ENCODE measurements at regions not wholly inside any gene's neighbourhood (a gene's known extent, or its start where the extent isn't known, plus 50 kb on each side); places are given as distances from the start of the nearest gene placed in this dataset.

- no peaks in the 10 kb centered on the region; the same call in 1 of the 2 replicates for H3K27me3 ChIP-seq (replicated peaks; ENCODE audit: control insufficient read depth, insufficient read depth, low read length)
- H3K36me3 ChIP-seq (ENCODE audit: control insufficient read depth, insufficient read depth, low read length), result no peaks in the 10 kb centered on the region
- no peak overlapping the region for H3K4me3 ChIP-seq (replicated peaks; ENCODE audit: low read depth, low read length)
- TF ChIP-seq CTCF (IDR thresholded peaks at IDR 0.05; ENCODE audit: insufficient read depth, low read length, poor library complexity, severe bottlenecking), result peak; percentile 54
- no peak for DNase-seq (ENCODE audit: extremely low read depth, insufficient read length)
Observed at GRCh38 chr5:39570403-39571027, 145.7 kb upstream of the DAB2 start.

GRCh38 chr5:39569857-39570256 is 145.1 kb upstream of the DAB2 start:
- H3K27me3 ChIP-seq (replicated peaks; ENCODE audit: control insufficient read depth, insufficient read depth, low read length), result no peaks in the 10 kb centered on the region; the same call in 1 of the 2 replicates
- DNase-seq (ENCODE audit: extremely low read depth, insufficient read length), result no peak
- H3K36me3 ChIP-seq (ENCODE audit: control insufficient read depth, insufficient read depth, low read length), result no peaks in the 10 kb centered on the region
- no peak overlapping the region for H3K4me3 ChIP-seq (replicated peaks; ENCODE audit: low read depth, low read length)
- TF ChIP-seq CTCF (IDR thresholded peaks at IDR 0.05; ENCODE audit: insufficient read depth, low read length, poor library complexity, severe bottlenecking), result no peak

DNA sequence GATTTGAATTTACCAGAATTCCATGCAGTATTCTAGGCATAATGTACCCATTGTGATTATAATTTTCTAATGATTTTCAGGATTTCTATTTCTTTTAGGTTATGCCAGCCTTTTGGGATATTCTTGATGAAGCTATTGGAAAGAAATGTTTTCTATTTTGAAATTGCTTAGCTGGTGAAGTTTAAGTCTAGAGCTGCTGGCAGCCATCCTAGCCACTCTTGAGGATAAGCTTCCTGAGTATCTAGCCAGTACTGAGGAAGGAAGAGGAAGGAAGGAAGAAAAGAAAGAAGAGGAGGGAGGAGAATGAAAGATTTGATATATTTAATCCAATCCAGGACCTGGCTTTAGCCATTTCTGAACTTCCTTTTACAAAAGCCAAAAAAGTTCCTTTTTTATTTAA is 142.1 kb upstream of the DAB2 start:
- no peak for TF ChIP-seq CTCF (IDR thresholded peaks at IDR 0.05; ENCODE audit: insufficient read depth, low read length, poor library complexity, severe bottlenecking)
- Histone ChIP-seq H3K27me3 (replicated peaks; ENCODE audit: control insufficient read depth, insufficient read depth, low read length) (no peaks in the 10 kb centered on the region; the same call in 1 of the 2 replicates), H3K36me3 (ENCODE audit: control insufficient read depth, insufficient read depth, low read length) (no peaks in the 10 kb centered on the region), H3K4me3 (replicated peaks; ENCODE audit: low read depth, low read length) (no peak overlapping the region)
- no peak for DNase-seq (ENCODE audit: extremely low read depth, insufficient read length)

DNA sequence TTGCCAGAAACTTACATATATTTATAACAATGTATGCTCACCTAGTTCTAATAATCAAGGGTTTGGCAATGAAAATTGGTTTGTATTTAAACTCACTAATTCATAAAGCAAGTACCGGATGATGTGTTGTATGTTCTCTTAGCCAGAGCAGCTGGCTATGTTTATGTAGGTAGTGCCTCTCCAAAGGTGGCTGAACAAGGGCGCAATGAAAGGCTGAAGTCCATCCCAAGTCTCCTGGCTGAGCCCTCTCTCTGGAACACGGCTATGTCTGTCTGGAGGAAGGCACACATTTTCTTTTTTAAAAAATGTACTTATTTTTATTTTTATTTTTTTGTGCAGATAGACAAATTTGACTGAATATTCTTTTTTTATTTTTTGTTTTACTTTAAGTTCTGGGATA is 141.2 kb upstream of the DAB2 start:
- H3K4me3 ChIP-seq (replicated peaks; ENCODE audit: low read depth, low read length), result no peak overlapping the region
- no peak for DNase-seq (ENCODE audit: extremely low read depth, insufficient read length)
- H3K36me3 ChIP-seq (ENCODE audit: control insufficient read depth, insufficient read depth, low read length), result no peaks in the 10 kb centered on the region
- TF ChIP-seq CTCF (IDR thresholded peaks at IDR 0.05; ENCODE audit: insufficient read depth, low read length, poor library complexity, severe bottlenecking), result no peak
- no peaks in the 10 kb centered on the region; the same call in 1 of the 2 replicates for H3K27me3 ChIP-seq (replicated peaks; ENCODE audit: control insufficient read depth, insufficient read depth, low read length)

DNA sequence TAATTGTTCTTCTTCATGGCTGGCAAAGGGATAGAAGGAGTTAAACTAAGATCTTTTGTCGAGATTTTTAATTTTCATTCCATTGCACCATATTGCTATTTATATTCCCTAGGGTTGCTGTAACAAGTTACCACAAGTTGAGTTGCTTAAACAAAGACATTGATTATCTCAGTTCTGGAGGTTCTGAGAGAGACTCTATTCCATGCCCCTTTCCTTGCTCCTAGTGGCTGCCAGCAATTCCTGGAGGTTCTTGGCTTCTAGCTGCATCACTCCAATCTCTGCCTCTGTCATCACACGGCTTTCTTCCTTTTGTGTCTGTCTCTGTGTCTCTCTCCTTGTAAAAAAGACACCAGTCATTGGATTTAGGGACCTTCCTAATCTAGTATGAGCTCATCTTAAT is 136.6 kb upstream of the DAB2 start:
- no peak for TF ChIP-seq CTCF (IDR thresholded peaks at IDR 0.05; ENCODE audit: insufficient read depth, low read length, poor library complexity, severe bottlenecking)
- Histone ChIP-seq H3K4me3 (replicated peaks; ENCODE audit: low read depth, low read length) (no peak overlapping the region), H3K36me3 (ENCODE audit: control insufficient read depth, insufficient read depth, low read length) (no peaks in the 10 kb centered on the region), H3K27me3 (replicated peaks; ENCODE audit: control insufficient read depth, insufficient read depth, low read length) (no peaks in the 10 kb centered on the region; the same call in 1 of the 2 replicates)
- DNase-seq (ENCODE audit: extremely low read depth, insufficient read length), result no peak

DNA sequence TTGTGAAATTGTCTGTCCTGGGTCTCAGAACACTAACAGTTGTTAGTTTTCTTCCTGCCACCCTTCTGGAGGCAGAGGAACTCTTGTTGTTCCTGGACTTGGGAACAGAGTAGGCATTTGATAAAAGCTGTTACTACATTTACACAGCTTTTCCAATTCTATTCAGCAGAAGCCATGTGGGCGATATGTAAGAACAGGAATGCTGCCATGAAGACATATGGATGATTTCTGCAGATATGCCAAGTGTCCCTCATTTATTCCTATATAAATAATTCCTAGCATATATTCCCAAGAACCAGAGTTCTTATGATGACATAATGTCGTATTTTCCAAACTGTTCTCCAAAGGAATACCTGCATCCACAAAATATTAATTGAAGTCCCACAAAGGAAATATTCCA is 135.9 kb upstream of the DAB2 start:
- H3K36me3 ChIP-seq (ENCODE audit: control insufficient read depth, insufficient read depth, low read length), result no peaks in the 10 kb centered on the region
- no peak for DNase-seq (ENCODE audit: extremely low read depth, insufficient read length)
- H3K27me3 ChIP-seq (replicated peaks; ENCODE audit: control insufficient read depth, insufficient read depth, low read length), result no peaks in the 10 kb centered on the region; the same call in 1 of the 2 replicates
- TF ChIP-seq CTCF (IDR thresholded peaks at IDR 0.05; ENCODE audit: insufficient read depth, low read length, poor library complexity, severe bottlenecking), result no peak
- no peak overlapping the region for H3K4me3 ChIP-seq (replicated peaks; ENCODE audit: low read depth, low read length)
